Stimulated activated CD4-positive, alpha-beta T cell treated with anti-CD3 and anti-CD28 coated beads, Interleukin-15, amount 100 ng/mL, for 24 hours (primary cell): ENCODE measurements at regions not wholly inside any gene's neighbourhood (a gene's known extent, or its start where the extent isn't known, plus 50 kb on each side); places are given as distances from the start of the nearest gene placed in this dataset.
"Not testable (repeated sequence)": the region's sequence is repeated elsewhere in the genome, so short reads cannot be mapped to it uniquely, and the experiment has no call there.

Experiments
- DNase-seq: peaks from one replicate; pipeline ENCODE4 v3.0.0-alpha.2; 2020

DNA sequence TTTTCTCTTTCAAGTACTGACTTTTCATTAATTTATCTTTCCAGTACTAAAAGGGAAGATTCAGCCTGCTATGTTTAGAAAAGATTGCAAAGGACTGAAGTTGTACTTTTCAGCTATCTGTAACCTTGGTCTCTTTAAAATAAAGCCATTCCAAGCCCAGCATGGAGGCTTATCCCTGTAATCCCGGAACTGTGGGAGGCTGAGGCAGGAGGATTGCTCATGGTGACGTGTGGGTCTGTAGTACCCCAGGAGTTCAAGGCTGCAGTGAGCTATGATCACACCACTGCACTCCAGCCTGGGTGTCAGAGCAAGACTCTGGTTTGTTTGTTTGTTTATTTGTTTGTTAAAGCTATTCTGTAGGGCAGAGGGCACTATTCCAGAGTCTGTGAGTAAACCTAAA is 50.6 kb upstream of the TMEM170B start:
- DNase-seq = no peak

GRCh38 chr6:11486486-11486885 is 51.1 kb upstream of the TMEM170B start:
- DNase-seq = no peak

DNA sequence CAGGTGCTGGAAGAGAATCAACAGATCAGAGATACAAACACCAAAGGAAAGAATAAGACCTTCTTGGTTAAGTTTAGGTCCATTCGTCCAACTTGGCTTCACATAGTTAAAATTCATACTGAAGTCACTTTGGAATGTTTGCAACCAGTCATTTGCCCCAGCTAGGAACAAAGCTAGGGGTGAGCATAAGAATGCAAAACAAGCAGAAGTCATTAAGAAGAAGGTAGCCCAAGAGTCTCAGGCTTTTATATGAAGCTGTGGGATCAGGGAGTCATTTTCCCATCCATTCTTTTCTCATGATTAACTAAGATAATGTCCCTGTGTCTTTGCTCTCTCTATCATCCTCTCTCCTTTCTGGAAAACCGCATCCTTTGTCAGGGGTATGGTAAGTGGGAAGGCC is 51.5 kb upstream of the TMEM170B start:
- DNase-seq = no peak

DNA sequence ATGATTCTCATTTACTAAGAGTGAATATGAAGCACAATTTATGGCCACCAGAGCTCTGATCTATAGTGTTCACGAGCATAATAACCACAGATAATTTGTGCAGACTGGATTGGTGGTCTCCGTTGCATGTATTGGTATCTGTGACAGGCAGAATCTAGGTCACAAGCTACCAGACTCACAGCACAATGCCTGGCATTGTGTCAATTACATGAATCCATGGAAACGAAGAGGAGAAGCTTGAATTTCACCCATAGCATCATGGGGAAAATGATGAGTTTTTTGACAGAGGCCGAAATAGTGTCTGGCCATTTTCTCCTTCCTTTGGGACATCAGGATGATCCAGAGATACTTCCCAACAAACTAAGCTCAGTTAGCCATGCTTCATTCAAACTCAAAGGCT is 52.3 kb upstream of the TMEM170B start:
- no peak for DNase-seq

GRCh38 chr6:11484441-11484840 is 53.1 kb upstream of the TMEM170B start:
- DNase-seq = no peak

DNA sequence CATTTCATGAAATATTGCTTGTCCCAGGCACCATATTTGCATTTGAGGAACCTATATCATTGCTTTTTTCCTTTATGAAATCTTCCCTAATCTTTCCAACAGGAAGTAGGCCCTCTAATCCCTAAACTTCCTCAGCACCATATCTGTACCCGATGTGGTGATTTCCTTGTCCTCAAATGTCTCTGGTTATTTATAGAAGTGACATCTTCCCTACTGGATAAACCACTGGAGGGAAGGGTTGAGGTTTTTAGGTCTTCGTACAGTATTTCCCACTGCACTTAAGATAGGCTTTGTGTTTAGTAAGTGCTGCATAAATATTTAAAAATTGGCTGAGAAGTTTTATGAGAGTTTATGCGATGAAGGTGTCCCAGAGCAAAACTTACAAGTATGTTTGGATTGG is 54.9 kb upstream of the TMEM170B start:
- no peak for DNase-seq

DNA sequence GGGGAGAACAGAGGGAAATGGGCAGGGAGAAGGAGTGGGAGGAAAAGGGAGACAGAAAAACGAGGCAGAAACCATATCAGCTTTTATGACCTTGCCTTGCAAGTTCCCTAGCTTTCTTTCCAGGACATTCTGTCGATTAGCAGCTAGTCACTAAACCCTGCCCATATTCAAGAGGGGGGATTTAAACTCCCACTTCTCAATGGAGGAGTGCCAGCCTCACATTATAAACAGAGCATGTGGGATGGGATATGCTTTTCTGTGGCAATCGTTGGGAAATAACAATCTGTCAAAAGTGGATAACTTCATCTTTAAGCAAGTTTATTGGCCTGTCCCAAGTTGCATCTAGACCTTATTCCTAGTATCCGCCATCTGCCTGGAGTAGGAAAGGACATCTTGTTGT is 57.0 kb upstream of the TMEM170B start:
- no peak for DNase-seq

GRCh38 chr6:11479296-11479695 is 58.3 kb upstream of the TMEM170B start:
- DNase-seq = no peak

- DNase-seq = no peak
Measured at GRCh38 chr6:11478586-11478985, 59.0 kb upstream of the TMEM170B start.

DNA sequence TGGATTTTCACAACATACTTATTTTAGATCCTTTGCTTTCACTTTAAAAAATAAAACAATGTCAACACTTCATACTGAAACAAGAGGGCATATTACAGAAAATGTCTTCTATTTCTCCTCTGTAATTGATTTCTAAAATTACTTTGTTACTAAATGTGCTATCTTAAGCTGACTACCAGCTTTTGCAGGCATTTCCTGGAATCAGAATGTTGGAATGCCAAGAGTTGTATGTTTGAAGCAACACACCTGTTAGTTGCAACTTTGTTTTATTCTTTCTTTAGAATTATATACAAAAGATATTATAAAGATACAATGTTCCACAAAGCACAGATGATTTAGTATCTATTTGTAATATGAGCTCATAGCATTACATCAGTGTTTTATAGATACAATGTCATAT is 62.5 kb upstream of the TMEM170B start:
- DNase-seq = no peak

DNA sequence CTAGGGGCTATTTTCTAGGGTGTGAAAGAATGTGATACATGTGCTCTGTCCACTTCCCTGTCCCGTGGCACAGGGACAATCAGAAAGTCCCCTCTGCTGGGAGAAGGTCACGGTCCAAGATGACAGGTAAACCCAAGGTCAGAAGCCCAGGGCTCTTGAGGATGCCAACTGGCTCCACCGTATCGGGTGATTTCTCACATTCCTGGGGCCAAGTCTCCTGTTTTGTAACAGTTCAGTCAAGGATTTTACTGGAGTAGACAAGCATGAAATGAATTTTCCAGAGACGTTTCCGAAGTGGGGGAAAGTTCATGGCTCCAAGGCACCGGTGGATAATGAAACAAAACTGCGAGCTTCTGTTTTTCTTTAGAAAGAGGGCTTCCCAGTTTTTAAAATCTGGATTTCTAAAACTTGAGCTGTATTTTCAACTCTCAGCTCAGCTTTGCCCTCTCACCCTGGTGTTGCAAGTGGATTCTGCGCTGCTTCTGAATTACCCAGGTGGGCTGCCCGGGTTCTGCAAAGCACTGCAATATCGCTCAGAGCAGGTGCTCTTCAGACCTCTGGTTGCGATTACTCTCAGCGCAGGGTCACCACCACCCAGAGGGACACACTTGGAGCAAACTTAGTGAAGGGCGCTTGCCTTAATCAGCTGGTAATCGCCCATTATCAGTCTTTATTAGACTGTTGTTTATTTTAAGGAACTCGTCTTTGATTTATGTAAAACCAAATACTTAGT is 64.4 kb upstream of the TMEM170B start:
- no peak for DNase-seq

GRCh38 chr6:11471261-11471660 is 66.3 kb upstream of the TMEM170B start:
- DNase-seq = no peak

GRCh38 chr6:11469684-11470083 is 67.9 kb upstream of the TMEM170B start:
- DNase-seq = no peak

- not testable (repeated sequence) for DNase-seq
Measured at GRCh38 chr6:11468271-11468670, 69.3 kb upstream of the TMEM170B start.

GRCh38 chr6:11467364-11467763 is 70.2 kb upstream of the TMEM170B start:
- DNase-seq = no peak

DNA sequence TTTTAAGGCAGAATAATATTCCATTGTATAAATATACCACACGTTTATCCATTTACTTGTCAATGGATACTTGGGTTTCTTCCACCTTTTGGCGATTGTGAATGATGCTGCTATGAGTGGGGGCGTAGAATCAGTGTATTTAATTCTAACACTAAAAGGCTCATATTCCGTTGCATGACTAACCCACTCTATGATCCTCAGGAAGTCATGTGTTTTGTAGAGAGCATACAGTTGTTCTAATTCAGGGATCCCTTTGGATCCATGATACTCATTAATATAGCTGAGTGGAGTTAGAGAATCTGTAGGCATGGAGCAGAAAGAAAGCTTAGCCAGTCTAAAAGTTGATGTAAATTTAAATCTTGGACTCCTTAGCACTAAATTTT is 74.2 kb upstream of the TMEM170B start:
- no peak for DNase-seq

GRCh38 chr6:11462742-11463397 is 74.7 kb upstream of the TMEM170B start:
- no peak for DNase-seq

GRCh38 chr6:11460837-11461661 is 76.5 kb upstream of the TMEM170B start:
- DNase-seq = no peak

DNA sequence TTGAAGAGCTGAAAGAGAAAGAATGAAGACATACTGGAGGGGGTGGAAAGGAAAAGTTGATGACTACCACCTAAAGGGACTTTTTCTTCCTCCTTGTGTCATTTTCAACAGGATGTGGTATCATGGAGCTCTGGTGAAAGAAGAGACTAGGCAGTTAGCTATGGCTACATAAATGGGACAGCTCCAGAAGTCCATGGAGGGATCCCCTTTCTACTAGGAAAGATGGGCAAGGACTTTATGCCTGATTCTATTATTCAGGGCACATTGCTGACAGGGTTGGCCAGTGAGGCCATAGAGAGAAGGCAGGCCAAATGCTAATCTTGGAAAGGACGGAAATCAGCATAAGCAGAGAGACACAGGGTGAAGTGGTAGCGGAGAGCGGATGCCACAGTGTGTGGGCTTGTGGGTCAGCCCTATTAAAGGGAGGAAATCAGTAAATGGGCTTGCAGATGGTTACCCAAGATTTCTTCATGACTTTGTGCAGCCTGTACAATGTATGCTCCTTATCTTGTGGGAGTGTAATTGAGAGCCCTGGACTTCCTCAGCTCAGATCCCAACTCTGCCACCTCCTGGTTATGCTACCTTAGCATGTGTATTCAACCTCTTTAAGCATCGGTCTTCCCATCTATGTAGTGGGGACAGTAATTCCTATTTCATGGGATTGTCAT is 77.4 kb upstream of the TMEM170B start:
- DNase-seq = peak; percentile 24

DNA sequence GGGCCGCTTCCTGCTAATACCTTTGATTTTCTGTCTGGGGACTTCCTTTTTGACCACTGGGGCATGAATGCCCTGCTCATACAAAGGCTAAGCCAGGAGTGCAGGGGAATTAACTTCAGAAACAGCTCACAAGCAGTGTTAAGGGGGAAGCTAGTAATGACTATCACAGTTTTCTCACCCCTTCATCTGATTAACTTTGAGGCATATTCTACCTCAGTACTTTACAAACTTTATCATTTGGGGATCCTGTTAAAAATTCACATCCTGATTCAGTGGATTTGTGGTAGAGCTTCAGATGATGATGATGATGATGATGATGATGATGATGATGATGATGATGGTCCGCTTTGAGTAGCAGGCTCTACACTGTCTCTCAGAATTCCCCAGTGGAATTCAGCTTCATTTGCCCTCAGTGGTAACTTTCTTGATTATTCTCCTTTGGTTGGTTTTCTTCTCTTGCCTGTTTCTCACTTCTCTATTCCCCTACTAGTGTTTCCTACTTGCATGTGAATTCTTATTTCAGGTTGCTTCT is 78.4 kb upstream of the TMEM170B start:
- peak; percentile 20 for DNase-seq

- DNase-seq = no peak
Measured at GRCh38 chr6:11458509-11458908, 79.0 kb upstream of the TMEM170B start.

- DNase-seq = not testable (repeated sequence)
Measured at GRCh38 chr6:11457422-11457821, 80.1 kb upstream of the TMEM170B start.

DNA sequence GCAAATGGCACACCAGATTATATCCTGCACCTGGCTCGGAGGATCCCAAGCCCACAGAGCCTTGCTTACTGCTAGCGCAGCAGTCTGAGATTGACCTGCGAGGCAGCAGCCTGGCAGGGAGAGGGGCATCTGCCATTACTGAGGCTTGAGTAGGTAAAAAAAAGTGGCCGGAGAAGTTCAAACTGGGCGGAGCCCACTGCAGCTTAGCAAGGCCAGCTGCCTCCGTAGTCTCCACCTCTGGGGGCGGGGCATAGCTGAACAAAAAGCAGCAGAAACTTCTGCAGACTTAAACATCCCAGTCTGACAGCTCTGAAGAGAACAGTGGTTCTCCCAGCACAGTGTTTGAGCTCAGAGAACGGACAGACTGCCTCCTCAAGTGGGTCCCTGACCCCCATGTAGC is 85.4 kb upstream of the TMEM170B start:
- not testable (repeated sequence) for DNase-seq
